GM19468 (cell line): ENCODE measurements at regions not wholly inside any gene's neighbourhood (a gene's known extent, or its start where the extent isn't known, plus 50 kb on each side); places are given as distances from the start of the nearest gene placed in this dataset.
"Not testable (repeated sequence)": the region's sequence is repeated elsewhere in the genome, so short reads cannot be mapped to it uniquely, and the experiment has no call there.

Experiments
- ATAC-seq: cut with Tn5 transposase; IDR thresholded peaks from one replicate; pipeline ENCODE4 v1.9.1; 2021; ENCODE audit warnings: mild to moderate bottlenecking, moderate library complexity, moderate number of reproducible peaks; ENCODE audit not compliant: unreplicated experiment; ENCODE audit errors: extremely low read depth

DNA sequence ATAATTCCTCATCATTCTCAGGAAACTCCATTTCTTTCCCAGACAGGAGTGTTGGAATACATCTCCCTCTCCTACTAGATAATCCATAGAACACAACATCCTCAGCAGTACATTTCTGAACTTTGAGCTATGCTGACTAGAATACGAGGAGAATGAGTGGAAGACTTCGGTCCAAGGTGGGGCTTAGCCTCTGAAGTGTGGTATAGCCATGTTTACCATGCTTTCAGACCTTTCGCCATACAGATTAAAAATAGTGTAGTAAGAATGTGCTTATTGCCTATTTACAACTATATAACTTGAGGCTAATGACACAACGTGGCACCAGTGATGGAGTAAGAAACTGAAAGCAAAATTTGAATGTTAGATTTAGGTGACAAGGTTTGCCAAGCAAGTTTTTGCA lies 184.5 kb upstream of the KRR1 start:
- no peak for ATAC-seq

DNA sequence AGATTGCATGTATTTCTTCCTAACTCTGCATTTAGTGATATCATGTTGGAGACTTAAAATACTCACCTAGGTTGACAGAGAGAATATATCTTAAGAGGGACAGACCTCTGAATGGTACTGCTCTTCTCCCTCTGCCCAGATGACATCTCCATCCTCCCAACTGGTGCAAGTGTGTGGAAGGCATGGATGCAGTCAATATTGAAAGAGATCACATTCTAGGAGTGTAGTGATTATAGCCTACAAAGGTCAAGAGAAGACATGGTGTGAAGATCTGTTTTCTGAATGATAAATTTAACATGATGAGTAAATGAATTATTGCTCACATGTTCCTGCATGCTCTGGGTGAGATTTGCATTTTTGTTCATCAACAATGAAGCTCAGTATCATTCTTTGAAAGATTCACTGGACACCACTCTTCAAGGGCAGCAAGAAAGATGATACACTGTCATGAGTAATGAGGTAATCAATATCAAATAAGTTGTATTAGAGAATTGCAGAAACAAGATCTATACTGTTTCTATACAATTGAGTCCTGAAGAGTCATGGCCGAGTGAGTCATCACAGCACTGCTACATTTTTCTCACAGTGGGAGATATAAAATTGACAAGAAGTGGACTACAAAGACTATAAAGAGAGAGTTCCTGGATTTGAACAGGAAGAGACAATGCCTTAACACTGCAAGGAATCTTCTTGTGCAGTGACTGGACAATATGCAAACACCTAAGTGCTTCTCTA lies 183.3 kb upstream of the KRR1 start:
- ATAC-seq = no peak

DNA sequence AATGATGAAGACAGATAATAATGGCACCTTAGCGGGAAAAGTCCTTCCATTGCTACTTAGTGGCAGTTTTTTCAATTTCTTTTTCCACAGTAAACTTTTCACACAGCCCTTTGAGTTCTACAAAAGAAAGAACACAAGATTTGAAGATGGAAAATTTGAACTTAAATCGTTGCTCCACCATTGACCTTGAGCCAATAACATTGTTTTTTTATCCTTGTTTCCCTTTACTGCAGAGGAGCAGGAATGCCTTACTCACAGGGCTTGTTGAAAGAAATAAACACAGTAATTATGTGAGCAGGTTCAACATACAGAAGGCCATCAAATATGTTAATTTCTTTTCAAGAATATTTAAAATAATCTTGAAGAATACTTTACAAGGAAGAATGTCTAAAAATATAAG lies 181.5 kb upstream of the KRR1 start:
- no peak for ATAC-seq

DNA sequence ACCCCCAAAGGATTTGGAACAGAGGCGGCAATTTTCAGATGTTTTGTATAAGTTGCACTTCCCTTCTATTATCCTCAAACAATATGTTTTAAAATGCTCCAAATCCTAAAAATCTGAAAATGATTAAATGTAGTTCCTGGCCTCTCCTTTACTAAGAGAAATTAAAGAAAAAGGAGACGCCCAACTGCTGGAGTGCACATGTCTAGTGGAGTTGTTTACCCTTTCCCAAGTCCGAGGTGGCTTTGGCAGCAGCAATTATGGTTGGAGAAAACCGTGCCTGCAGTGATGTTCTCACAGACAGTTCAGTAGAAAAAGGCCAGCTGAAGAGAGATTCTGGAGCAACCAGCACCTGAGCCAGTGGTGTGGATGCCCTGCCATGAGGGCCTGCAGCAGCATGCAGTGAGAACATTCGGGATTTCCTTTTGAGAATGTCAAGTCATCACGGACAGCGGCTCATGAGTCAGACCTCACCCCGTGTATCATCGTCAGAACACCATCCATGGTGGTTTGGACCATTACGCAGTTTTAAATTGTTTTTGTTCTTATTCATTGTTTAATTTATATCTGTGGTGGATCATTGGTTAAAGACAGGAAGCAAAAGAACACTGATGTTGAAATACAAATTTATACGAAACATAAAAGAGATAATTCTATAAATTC lies 179.0 kb upstream of the KRR1 start:
- no peak for ATAC-seq

DNA sequence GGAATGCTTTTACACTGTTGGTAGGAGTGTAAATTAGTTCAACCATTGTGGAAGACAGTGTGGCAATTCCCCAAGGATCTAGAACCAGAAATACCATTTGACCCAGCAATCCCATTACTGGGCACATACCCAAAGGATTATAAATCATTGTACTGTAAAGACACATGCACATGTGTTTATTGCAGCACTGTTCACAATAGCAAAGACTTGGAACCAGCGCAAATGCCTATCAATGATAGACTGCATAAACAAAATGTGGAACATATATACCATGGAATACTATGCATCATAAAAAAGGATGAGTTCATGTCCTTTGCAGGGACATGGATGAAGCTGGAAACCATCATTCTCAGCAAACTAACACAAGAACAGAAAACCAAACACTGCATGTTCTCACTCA lies 174.8 kb upstream of the KRR1 start:
- ATAC-seq = not testable (repeated sequence)

DNA sequence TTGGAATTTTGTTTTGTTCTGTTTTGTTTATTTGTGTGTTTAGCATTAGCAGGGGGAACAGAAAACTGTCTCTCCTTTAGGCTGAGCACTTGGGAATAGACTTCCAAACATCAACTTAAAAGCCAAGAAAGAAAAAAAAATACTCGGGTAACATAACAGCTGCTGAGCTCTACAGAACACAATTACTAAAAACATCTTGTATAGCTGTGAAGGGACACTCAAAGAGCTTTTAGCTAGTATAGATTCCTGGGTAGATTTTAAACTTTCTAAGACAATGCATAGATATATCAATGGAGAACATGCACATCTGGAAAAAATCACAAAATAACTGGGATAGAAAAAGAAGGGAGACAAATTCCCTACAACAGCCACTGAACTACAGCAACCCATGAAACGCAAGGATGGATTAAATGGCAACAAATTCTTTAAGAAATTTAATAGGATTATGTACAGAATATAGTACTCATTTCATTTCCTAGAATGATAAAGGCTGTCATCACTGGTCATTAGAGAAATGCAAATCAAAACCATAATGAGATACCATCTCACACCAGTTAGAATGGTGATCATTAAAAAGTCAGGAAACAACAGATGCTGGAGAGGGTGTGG lies 174.3 kb upstream of the KRR1 start:
- no peak for ATAC-seq

DNA sequence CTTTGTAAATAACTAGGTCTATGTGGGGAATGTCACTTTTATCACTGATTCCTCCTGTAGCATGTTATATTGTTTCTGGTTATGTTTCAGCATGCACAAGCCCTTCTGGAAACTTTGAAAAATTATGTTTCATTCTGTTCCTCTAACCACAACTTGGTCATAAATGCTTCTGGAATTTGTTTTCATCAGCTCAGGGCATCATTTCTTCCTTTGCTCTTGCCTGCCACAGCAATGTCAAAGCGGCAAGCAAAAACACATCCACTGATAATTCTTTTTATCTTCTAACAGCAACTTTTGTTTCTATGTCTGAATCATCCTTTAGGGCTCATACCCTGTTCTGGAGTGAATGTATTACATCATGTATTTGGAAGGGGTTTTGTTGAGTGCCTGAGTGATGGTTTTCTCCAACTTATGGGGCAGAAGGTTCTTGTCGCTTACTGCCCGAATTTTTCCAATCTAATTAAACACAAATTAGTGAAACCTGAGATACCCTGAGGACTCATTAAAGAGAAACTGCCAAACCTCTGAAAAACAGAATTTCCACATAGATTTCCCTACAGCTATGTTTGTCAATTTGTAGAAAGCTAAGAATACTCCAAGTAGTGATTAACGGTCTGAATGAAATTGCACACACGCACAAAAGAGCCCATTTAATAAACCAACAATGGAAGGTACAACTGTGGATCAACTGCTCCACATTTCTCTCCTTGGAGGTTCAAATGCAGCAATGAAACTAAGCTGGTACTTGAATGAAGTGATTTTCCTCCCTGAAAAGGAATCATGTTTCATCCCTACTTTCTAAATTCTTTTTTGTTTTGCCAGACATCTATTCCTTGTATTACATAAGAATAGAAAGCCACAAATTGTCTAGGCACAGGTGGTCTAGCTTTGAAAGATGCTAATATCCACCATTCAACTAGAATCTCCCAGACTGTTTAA lies 173.5 kb upstream of the KRR1 start:
- no peak for ATAC-seq

DNA sequence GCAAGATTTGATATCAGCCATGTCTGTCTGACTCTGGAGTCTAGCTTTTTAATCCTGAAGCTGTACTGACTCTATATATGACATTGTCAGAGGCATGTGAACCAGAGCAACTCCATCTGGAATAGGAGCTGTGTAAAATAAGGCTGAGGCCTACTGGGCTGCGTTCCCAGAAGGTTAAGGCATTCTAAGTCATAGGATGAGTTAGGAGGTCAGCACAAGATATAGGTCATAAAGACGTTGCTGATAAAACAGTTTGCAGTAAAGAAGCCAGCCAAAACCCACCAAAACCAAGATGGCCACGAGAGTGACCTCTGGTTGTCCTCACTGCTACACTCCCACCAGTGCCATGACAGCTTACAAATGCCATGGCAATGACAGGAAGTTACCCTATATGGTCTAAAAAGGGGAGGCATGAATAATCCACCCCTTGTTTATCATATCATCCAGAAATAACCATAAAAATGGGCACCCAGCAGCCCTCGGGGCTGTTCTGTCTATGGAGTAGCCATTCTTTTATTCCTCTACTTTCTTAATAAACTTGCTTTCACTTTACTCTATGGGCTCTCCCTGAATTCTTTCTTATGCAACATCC lies 172.7 kb upstream of the KRR1 start:
- ATAC-seq = not testable (repeated sequence)

DNA sequence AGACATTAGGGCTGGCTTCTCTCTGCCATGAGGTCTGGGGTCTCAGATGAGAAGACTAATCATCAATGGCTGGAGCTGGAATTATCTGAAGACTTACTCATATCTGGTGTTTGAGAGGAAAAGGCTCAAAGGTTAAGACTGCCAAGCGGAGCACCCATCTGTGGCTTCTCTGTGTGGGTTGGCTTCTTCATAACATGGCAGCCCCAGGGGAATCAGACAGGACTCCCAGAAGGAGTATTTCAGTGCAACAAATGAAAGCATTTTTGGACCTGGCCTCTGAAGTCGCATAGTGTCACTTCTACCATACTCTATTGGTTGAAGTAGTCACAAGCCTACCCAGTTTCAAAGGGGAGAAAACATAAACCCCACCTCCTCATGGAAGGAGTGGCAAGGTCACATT lies 171.8 kb upstream of the KRR1 start:
- ATAC-seq = no peak

DNA sequence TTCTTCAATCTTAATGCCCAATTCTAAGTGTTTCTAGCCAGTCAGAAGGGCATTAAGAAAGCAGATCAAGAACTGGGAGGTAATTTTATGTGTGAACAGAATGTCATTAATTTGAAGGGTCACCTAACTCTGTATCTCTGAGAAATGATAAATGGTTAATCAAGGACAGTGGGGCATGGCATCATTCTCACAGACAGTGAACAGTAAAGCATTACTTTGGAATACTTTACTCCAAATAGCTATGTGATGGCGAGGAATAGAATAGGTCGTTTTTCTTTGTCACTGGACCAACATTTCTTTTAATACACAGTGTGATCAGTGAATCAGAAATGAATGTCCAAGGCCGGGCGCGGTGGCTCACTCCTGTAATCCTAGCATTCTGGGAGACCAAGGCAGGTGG lies 166.1 kb upstream of the KRR1 start:
- no peak for ATAC-seq

DNA sequence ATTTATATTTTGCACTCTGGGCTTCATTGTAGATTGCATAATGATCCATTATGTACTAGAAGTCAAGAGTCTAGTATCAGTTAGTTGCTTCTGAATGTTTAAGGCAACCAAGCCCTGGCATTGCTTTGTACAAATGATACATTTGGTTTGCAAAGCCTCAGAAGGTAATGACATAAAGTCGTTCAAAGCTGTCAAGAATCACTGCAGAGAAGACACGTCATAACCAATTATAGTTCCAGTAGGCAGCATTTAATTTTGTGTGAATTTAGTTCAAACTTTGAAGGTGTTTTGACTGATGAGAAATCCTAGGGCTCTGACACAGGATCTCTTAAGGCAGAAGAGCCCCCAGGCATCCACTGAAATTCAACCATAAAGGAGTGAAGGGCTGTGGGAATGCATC lies 163.0 kb upstream of the KRR1 start:
- ATAC-seq = no peak

DNA sequence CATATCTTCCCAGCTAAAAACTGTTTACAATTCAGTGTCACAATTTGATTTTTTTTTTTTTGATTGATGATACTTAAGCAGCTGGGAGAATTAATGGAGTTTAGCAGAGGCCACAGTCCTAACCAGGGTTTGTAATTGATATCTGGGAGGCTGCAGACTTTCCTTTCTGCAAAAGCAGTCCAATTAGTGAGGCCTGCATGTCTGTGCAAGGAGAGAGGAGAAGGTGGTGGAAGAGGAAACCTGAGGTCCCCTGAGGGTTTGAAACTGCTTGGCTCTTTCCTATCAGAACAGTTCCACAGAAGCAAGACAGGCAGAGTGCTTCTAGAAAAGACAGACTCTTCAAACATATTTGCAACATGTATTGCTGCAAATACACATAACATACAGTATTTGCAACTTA lies 160.8 kb upstream of the KRR1 start:
- no peak for ATAC-seq

DNA sequence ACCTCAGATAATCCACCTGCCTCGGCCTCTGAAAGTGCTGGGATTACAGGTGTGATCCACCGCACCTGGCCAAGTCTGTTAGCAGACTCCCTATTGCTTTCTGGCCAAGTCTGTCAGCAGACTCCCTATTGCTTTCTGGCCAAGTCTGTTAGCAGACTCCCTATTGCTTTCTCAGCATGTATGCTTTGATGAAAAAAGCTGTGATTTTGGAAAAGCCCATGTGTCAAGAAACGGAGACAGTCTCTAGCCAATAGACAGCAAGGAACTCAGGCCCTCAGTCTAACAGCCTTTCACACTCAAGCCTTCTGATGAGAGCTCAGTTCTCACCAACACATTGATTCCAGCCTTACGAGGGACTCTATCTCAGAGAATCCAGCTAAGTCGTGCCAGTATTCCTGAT lies 158.8 kb upstream of the KRR1 start:
- no peak for ATAC-seq

DNA sequence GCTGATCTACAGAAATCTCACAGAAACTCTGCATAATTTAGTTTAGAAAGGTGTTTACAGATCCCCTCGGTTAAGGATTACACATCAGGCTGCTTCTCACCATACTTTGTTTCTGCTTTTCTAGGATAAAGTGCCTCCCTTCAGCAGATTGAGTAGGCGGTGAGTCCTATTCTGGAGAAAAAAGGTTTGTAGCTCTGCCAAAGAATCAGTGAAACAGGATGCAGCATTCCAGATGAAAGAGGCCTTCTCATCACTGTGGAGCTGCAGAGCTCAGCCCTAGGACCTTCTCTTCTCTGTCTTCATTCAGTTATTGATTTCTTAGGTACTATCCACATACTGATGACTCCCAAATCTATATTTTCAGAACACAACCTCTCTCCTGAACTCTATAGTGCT lies 155.5 kb upstream of the KRR1 start:
- ATAC-seq = no peak

DNA sequence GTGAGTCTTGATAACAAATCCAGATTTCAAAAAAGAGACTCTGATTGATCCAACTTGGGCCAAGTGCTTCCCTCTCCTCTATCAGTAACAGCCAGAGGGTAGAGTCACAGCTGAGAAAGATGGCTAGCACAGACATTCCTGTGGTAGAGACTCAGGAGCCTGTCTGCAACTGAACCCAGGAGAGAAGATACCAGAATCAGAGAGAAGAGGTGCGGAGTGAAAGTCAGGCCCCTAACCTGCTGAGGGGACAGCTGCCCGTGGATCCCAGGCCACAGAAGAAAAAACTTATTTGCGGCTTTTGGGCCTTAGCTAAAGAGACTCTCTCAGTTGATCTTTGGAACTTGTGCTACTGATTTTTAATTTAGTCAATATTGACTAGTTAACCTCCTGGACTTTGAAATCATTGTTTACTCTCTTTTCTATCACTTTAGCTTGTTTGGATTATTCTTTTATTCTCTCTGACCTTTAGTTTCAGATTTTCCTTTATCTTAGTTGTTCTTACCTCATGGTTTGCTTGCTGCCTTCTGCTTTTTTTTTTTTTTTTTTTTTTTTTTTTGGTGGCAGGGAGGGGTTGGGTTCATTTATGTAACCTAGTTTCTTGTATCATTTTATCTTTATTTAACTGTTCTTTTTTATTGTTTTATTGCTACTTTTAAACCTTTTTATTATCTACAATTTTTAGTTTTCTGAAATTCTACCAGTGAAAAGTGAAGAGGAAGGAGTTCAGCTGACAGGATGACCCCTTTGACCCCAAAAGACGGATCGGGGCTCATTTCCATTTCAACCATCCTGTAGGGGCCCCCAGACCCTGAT lies 154.9 kb upstream of the KRR1 start:
- no peak for ATAC-seq

DNA sequence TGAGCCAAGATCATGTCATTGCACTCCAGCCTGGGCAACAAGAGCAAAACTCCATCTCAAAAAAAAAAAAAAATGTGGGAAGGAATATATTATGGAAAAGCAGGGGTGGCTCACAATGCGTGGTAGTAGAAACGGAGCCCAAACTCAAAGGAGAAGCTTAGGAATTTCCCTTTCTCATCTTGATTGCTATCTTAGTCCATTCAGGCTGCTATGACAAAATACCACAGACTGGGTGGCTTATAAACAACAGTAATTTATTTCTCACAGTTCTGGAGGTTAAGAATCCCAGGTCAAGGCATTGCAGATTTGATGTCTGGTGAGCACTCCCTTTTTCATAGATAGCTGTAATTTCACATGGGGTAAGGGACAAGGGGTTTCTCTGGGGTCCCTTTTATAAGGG lies 153.8 kb upstream of the KRR1 start:
- no peak for ATAC-seq

DNA sequence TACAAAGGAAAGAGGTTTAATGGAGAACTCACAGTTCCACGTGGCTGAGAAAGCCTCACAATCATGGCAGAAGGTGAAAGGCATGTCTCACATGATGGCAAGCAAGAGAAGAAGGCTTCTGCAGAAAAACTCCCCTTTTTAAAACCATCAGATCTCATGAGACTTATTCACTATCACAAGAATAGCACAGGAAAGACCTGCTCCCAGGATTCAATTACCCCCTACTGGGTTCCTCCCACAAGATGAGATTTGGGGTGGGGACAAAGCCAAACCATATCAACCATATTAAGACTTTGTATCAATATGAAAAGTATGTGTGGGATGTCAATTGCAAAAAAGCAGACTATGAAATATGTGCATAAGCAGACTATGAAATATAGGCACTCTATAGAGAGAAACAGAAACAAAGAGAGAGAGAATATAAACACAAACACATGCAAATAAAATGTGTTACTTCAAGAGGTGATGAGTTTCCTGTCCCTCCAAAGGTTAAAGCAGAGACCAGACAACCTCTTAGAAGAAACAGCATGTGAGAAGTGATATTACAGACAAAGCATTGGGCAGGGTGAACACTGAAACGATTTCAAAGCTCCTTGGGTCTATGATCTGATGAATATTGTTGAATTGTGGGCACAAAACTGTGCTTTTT lies 151.2 kb upstream of the KRR1 start:
- no peak for ATAC-seq

DNA sequence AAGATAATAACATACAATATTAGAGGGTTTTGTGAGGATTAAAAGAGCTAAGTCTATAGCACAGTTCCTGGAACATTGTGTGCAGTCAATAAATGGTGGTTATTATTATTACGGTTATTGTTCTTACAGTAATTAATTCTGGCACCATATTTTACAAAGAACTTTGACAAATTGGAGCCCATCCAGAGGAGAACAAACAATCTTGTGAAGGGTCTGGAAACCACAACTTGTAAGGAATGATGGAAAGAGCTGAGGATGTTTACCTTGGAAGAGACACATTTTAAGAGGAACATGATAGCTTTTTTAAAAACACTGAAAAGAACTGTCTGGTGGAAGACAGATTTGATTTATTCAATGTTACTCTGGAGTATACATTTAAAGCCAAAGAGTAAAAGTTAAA lies 150.5 kb upstream of the KRR1 start:
- no peak for ATAC-seq

DNA sequence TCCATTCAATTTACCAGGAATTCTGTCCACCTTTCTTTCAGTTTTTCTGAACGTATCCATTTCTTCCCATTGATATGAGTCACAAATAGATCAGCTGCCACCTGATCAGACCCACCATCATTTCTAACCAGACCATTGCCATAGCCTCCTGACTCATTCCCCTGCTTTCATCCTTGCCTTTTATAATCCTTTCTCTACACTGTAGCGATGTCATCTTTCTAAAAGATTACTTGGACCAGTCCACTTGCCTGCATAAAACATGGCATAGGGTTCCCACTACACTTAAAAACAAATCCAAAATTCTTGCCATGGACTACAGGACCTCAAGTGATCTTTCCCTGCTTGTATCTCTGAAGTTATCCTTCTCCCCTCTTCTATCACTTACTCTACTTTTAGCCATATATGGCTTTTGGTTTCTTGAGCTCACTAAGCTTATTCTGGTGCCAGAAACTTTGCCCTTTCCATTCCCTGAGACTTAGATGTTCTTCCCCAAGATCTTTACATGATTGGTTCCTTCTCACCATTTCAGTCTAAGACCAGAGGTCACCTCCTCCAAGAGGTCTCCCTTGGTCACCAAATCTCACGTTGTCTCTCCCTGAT lies 149.5 kb upstream of the KRR1 start:
- no peak for ATAC-seq
